Muscle of arm (tissue), 1 donor: ENCODE measurements at regions not wholly inside any gene's neighbourhood (a gene's known extent, or its start where the extent isn't known, plus 50 kb on each side); places are given as distances from the start of the nearest gene placed in this dataset.

Experiments used
- DNase-seq: peaks from one replicate; pipeline ENCODE4 v3.0.0-alpha.2; 2013

- no peak for DNase-seq
Measured at GRCh38 chr18:25647404-25647803, 295.4 kb upstream of the ZNF521 start.

- no peak for DNase-seq
Measured at GRCh38 chr18:25646971-25647370, 295.0 kb upstream of the ZNF521 start.

- DNase-seq: no peak
Measured at GRCh38 chr18:25639596-25639995, 287.6 kb upstream of the ZNF521 start.

GRCh38 chr18:25633563-25633962 is 281.6 kb upstream of the ZNF521 start:
- DNase-seq: no peak

- DNase-seq: no peak
Measured at GRCh38 chr18:25630682-25631081, 278.7 kb upstream of the ZNF521 start.

- no peak for DNase-seq
Measured at GRCh38 chr18:25621682-25622081, 269.7 kb upstream of the ZNF521 start.

- no peak for DNase-seq
Measured at GRCh38 chr18:25621144-25621543, 269.2 kb upstream of the ZNF521 start.

GRCh38 chr18:25614168-25614567 is 262.2 kb upstream of the ZNF521 start:
- no peak for DNase-seq

GRCh38 chr18:25612466-25612865 is 260.5 kb upstream of the ZNF521 start:
- DNase-seq: no peak

- no peak for DNase-seq
Measured at GRCh38 chr18:25608091-25608490, 256.1 kb upstream of the ZNF521 start.

GRCh38 chr18:25604894-25605597 is 253.1 kb upstream of the ZNF521 start:
- no peak for DNase-seq

- peak; percentile 30 for DNase-seq
Measured at GRCh38 chr18:25604196-25604893, 252.4 kb upstream of the ZNF521 start.

- no peak for DNase-seq
Measured at GRCh38 chr18:25599443-25599842, 247.5 kb upstream of the ZNF521 start.

- DNase-seq: no peak
Measured at GRCh38 chr18:25597476-25597875, 245.5 kb upstream of the ZNF521 start.

- DNase-seq: no peak
Measured at GRCh38 chr18:25595274-25596060, 243.5 kb upstream of the ZNF521 start.

GRCh38 chr18:25594351-25594750 is 242.4 kb upstream of the ZNF521 start:
- DNase-seq: no peak

- DNase-seq: no peak
Measured at GRCh38 chr18:25592804-25593360, 240.9 kb upstream of the ZNF521 start.

- DNase-seq: no peak
Measured at GRCh38 chr18:25590456-25590855, 238.5 kb upstream of the ZNF521 start.

- no peak for DNase-seq
Measured at GRCh38 chr18:25587545-25587944, 235.6 kb upstream of the ZNF521 start.

GRCh38 chr18:25568986-25569385 is 217.0 kb upstream of the ZNF521 start:
- DNase-seq: no peak

GRCh38 chr18:25563816-25564683 is 212.1 kb upstream of the ZNF521 start:
- DNase-seq: no peak
